ENCODE measurements at regions not wholly inside any gene's neighbourhood (a gene's known extent, or its start where the extent isn't known, plus 50 kb on each side); places are given as distances from the start of the nearest gene placed in this dataset.

GRCh38 chr6:63371104-63371715, 51.4 kb upstream of the LGSN start:
- DNase-seq, result no peak

GRCh38 chr6:63372951-63373533, 53.3 kb upstream of the LGSN start:
- DNase-seq, result no peak

- no peak for DNase-seq
Observed at GRCh38 chr6:63389191-63389844, 69.5 kb upstream of the LGSN start.

GRCh38 chr6:63391203-63391970, 71.6 kb upstream of the LGSN start:
- DNase-seq, result no peak

GRCh38 chr6:63392092-63392724, 72.4 kb upstream of the LGSN start:
- no peak for DNase-seq

GRCh38 chr6:63394656-63395308, 75.0 kb upstream of the LGSN start:
- DNase-seq, result no peak

GRCh38 chr6:63395381-63395780, 75.6 kb upstream of the LGSN start:
- no peak for DNase-seq

GRCh38 chr6:63403725-63404124, 83.9 kb upstream of the LGSN start:
- DNase-seq, result no peak

GRCh38 chr6:63410435-63411426, 90.9 kb upstream of the LGSN start:
- DNase-seq, result no peak

- no peak for DNase-seq
Observed at GRCh38 chr6:63415286-63415685, 95.5 kb upstream of the LGSN start.

- no peak for DNase-seq
Observed at GRCh38 chr6:63418741-63419140, 99.0 kb upstream of the LGSN start.

- DNase-seq, result no peak
Observed at GRCh38 chr6:63424636-63425035, 104.9 kb upstream of the LGSN start.

- DNase-seq, result no peak
Observed at GRCh38 chr6:63425493-63425892, 105.7 kb upstream of the LGSN start.

GRCh38 chr6:63426844-63427243, 107.1 kb upstream of the LGSN start:
- no peak for DNase-seq

GRCh38 chr6:63427951-63428350, 108.2 kb upstream of the LGSN start:
- no peak for DNase-seq

- no peak for DNase-seq
Observed at GRCh38 chr6:63430985-63431519, 111.3 kb upstream of the LGSN start.

GRCh38 chr6:63434943-63435342, 115.2 kb upstream of the LGSN start:
- DNase-seq, result no peak

GRCh38 chr6:63436356-63436755, 116.6 kb upstream of the LGSN start:
- DNase-seq, result no peak

GRCh38 chr6:63437058-63437457, 117.3 kb upstream of the LGSN start:
- no peak for DNase-seq

- DNase-seq, result no peak
Observed at GRCh38 chr6:63440057-63440456, 120.3 kb upstream of the LGSN start.

- DNase-seq, result no peak
Observed at GRCh38 chr6:63440594-63440993, 120.8 kb upstream of the LGSN start.

Data from right hindlimb (tissue), 1 donor.